ENCODE measurements at regions not wholly inside any gene's neighbourhood (a gene's known extent, or its start where the extent isn't known, plus 50 kb on each side); places are given as distances from the start of the nearest gene placed in this dataset.

DNA sequence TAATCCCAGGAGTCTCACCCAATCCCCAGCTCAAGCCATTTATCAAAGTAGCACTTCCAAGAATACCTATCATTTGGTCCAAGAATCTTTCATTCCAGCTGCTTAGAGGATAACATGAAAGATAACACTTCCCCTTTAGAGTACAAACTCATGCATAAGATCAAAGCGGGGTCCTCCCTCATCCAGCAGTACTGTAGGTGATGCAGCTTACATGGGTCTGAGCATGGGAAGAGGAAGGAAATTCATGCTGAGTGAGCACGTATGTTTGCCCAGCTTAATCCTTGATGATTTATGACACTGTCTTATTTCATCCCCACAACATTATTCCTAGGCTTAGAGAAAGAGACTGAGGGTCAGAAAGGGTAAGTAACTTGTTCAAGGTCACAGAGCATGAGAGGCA, 167.1 kb upstream of the GJB5 start:
- TF ChIP-seq, protein P1, sequence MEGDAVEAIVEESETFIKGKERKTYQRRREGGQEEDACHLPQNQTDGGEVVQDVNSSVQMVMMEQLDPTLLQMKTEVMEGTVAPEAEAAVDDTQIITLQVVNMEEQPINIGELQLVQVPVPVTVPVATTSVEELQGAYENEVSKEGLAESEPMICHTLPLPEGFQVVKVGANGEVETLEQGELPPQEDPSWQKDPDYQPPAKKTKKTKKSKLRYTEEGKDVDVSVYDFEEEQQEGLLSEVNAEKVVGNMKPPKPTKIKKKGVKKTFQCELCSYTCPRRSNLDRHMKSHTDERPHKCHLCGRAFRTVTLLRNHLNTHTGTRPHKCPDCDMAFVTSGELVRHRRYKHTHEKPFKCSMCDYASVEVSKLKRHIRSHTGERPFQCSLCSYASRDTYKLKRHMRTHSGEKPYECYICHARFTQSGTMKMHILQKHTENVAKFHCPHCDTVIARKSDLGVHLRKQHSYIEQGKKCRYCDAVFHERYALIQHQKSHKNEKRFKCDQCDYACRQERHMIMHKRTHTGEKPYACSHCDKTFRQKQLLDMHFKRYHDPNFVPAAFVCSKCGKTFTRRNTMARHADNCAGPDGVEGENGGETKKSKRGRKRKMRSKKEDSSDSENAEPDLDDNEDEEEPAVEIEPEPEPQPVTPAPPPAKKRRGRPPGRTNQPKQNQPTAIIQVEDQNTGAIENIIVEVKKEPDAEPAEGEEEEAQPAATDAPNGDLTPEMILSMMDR (IDR thresholded peaks at IDR 0.05): no peak
- TF ChIP-seq TCF7L2 (IDR thresholded peaks at IDR 0.05; ENCODE audit: low read depth, low read length) (no peak), SIN3A (IDR thresholded peaks at IDR 0.05; ENCODE audit: borderline replicate concordance, insufficient read depth, low read depth, low read length) (no peak)
- TF ChIP-seq, protein P2, sequence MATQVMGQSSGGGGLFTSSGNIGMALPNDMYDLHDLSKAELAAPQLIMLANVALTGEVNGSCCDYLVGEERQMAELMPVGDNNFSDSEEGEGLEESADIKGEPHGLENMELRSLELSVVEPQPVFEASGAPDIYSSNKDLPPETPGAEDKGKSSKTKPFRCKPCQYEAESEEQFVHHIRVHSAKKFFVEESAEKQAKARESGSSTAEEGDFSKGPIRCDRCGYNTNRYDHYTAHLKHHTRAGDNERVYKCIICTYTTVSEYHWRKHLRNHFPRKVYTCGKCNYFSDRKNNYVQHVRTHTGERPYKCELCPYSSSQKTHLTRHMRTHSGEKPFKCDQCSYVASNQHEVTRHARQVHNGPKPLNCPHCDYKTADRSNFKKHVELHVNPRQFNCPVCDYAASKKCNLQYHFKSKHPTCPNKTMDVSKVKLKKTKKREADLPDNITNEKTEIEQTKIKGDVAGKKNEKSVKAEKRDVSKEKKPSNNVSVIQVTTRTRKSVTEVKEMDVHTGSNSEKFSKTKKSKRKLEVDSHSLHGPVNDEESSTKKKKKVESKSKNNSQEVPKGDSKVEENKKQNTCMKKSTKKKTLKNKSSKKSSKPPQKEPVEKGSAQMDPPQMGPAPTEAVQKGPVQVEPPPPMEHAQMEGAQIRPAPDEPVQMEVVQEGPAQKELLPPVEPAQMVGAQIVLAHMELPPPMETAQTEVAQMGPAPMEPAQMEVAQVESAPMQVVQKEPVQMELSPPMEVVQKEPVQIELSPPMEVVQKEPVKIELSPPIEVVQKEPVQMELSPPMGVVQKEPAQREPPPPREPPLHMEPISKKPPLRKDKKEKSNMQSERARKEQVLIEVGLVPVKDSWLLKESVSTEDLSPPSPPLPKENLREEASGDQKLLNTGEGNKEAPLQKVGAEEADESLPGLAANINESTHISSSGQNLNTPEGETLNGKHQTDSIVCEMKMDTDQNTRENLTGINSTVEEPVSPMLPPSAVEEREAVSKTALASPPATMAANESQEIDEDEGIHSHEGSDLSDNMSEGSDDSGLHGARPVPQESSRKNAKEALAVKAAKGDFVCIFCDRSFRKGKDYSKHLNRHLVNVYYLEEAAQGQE (IDR thresholded peaks at IDR 0.05; ENCODE audit: insufficient read depth in 1 of 2, low read depth in 2 of 2, low read length in 1 of 2): no peak

All from Panc1 (cell line).